ENCODE measurements at regions not wholly inside any gene's neighbourhood (a gene's known extent, or its start where the extent isn't known, plus 50 kb on each side); places are given as distances from the start of the nearest gene placed in this dataset.

- peak; percentile 30 for DNase-seq (ENCODE audit: low read depth)
- H3K4me3 ChIP-seq (ENCODE audit: low read length): no peak overlapping the region
- no peak for TF ChIP-seq CTCF (IDR thresholded peaks at IDR 0.05; ENCODE audit: insufficient read depth, low read depth, low read length, missing control alignments)
These were observed 95.8 kb upstream of the RGS4 start for GRCh38 chr1:162973381-162973795.

- DNase-seq (ENCODE audit: low read depth): no peak
- no peak for TF ChIP-seq CTCF (IDR thresholded peaks at IDR 0.05; ENCODE audit: insufficient read depth, low read depth, low read length, missing control alignments)
- no peak overlapping the region for H3K4me3 ChIP-seq (ENCODE audit: low read length)
These were observed 96.4 kb upstream of the RGS4 start for GRCh38 chr1:162972773-162973172.

GRCh38 chr1:162970021-162970420 lies 99.1 kb upstream of the RGS4 start:
- no peak for TF ChIP-seq CTCF (IDR thresholded peaks at IDR 0.05; ENCODE audit: insufficient read depth, low read depth, low read length, missing control alignments)
- no peak overlapping the region for H3K4me3 ChIP-seq (ENCODE audit: low read length)
- no peak for DNase-seq (ENCODE audit: low read depth)

- TF ChIP-seq CTCF (IDR thresholded peaks at IDR 0.05; ENCODE audit: insufficient read depth, low read depth, low read length, missing control alignments): no peak
- no peak overlapping the region for H3K4me3 ChIP-seq (ENCODE audit: low read length)
- DNase-seq (ENCODE audit: low read depth): no peak
These were observed 102.5 kb upstream of the RGS4 start for GRCh38 chr1:162966613-162967012.

- DNase-seq (ENCODE audit: low read depth): no peak
- TF ChIP-seq CTCF (IDR thresholded peaks at IDR 0.05; ENCODE audit: insufficient read depth, low read depth, low read length, missing control alignments): no peak
- H3K4me3 ChIP-seq (ENCODE audit: low read length): no peak overlapping the region
These were observed 103.9 kb upstream of the CCDC190 start for GRCh38 chr1:162964901-162965300.

GRCh38 chr1:162956922-162957321 lies 95.9 kb upstream of the CCDC190 start:
- H3K4me3 ChIP-seq (ENCODE audit: low read length): no peak overlapping the region
- no peak for DNase-seq (ENCODE audit: low read depth)
- TF ChIP-seq CTCF (IDR thresholded peaks at IDR 0.05; ENCODE audit: insufficient read depth, low read depth, low read length, missing control alignments): no peak

GRCh38 chr1:162954824-162955223 lies 93.8 kb upstream of the CCDC190 start:
- DNase-seq (ENCODE audit: low read depth): peak; percentile 67
- TF ChIP-seq CTCF (IDR thresholded peaks at IDR 0.05; ENCODE audit: insufficient read depth, low read depth, low read length, missing control alignments): no peak
- no peak overlapping the region for H3K4me3 ChIP-seq (ENCODE audit: low read length)

Measured in epithelial cell of esophagus (primary cell).